ENCODE measurements at regions not wholly inside any gene's neighbourhood (a gene's known extent, or its start where the extent isn't known, plus 50 kb on each side); places are given as distances from the start of the nearest gene placed in this dataset.
"Not testable (repeated sequence)": the region's sequence is repeated elsewhere in the genome, so short reads cannot be mapped to it uniquely, and the experiment has no call there.

DNA sequence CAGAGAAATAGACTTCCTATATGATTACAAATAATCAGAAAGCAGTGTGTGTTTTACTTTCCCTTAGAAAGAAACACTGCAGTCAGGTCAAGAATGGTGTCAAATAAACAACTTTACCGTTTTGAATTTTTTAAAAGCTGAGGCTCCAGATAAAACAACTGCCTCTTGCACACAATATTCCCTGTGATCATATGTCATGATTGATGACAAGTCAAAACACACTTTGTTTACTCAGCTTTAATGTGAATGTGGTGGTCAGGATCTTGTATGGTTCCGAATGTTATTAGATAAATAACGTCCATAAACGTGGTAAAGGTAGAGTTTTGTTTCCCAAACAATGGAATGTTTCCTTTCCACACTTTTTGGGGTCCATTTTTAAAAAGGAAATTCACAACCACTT, 428.4 kb upstream of the MDFIC2 start:
- DNase-seq (ENCODE audit: low read depth): no peak

DNA sequence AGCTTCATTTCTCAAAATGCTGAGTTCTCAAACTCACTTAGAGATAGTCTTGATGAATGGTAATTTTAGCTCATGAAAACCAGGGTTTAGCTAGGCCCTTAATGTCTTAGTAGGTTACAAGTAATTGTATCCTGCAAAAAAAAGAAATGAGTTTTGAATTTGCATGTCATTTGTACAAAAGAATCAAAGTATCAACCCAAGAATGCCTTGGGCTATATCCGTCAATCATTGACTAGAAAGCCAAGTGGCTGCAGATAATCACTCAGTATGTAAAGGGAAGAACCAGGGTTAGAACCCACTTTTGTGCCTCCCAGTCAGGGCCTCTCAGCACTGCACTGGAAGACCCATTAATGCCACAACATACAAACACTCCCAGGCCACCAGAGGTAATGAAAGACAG, 427.6 kb upstream of the MDFIC2 start:
- DNase-seq (ENCODE audit: low read depth): no peak

DNA sequence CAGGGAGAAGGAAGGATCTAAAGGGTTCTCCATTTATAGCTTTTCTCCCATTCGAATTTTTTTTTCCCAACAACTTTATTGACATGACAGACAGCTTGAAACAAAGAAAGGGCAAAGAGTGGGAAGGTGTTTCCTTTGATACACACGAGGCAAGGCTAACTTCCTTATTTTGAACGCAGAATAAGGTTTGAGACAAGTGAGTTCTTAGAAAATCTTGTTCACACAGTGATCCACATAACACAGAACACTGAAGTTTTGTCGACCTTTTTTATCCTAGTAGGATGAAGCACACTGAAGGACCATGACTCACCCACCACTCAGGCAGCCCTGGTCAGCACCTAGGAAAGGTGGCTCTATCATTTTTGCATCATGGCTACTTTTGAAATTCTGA, 425.8 kb upstream of the MDFIC2 start:
- no peak for DNase-seq (ENCODE audit: low read depth)

DNA sequence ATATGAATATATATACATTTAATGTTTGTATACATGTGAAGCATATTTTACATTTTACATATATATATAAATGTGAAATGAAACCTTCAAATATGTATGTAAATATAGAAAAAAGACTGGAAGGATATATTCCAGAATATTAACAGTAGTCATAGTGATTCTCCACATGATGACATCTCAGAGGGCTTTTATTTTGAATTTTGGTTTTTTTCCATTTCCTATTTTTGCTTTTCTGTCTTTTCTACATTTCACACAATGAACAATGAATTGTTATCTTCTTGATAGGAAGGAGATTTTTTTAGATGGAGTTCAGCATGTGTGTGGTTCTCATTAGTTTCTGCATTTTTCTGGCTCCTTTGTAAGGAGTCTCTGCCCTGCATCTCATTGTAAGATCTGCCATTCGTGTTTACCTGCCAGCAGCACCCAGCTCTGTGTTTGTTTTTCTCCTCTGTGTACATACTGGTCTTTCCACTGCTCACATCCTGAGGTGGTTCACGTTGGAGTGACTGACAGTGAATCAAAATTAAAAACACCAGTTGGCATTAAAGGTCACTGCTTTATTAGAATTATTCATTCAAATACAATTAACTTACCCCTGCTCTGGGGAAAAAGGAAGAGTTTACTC, 425.3 kb upstream of the MDFIC2 start:
- no peak for DNase-seq (ENCODE audit: low read depth)

DNA sequence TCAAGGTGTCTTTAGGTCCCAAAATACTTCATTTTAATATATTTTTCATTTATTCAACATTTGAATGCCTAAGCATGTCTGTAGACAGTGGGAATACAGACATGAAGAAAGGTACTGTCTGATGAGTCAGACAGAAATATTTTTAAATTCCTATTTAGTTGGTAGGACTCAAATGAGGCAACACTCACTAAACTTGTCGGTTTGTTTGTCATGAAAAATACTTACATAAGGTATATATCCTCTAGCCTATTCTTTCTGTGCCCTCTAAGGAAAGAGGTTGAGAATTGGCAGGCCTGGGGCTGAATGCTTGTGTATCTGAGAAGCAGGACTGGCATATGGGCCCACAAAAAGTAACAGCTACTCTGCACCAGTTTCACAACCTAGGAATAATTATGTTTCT, 423.6 kb upstream of the MDFIC2 start:
- no peak for DNase-seq (ENCODE audit: low read depth)

DNA sequence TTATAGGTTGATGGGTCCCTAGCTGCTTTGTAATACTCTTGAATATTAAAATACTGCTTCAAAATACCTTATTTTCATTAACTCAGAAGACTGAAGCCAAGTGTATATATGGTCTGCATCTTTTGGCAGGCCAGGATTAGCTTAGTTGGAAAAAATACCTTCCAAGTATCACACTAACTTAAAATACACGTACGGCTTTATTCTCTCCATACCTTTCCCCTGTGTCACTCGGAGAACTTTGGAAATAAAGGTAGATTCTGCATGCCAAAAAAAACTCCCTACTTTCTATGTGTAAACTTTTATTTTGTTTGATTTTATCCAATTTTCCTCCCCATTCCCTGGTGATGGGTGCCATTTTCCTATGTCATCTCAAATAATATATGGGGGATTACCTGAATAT, 422.3 kb upstream of the MDFIC2 start:
- no peak for DNase-seq (ENCODE audit: low read depth)

DNA sequence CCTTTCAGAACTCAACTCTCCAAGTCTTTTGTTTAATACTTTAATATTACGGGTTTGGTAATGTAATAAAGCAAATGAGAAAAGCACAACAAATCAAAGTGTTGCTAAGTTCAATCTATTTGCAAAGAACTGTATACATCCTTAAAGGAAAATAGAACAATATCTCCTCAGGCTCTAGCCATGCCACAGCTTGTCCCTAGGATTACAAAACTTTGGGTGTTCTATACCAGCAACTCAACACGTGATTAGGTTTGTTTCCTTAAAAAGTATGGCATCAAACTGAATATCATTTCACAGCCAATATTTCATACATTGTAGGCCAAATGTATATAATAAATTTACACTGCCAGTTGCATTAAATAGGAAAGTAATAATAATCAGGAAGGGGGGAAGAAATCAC, 418.6 kb upstream of the MDFIC2 start:
- no peak for DNase-seq (ENCODE audit: low read depth)

DNA sequence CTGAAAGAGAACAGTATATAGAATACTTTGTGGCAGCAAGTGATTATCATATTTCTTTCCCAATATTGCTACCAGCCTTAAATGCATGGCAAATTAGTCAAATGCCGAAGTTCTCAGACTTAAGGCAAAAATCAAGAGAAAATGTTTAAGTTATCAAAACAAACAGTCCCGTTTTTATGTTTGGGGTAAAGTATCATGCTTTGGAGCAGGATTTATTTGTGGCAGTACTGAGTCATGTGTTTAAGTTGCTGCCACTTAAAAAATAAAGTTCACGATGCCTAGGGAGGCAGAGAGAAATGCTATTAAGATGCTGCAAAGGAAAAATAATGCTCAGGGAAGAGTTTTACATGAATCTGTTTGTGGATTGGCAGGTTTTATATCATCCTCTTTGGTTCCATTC, 417.4 kb upstream of the MDFIC2 start:
- no peak for DNase-seq (ENCODE audit: low read depth)

DNA sequence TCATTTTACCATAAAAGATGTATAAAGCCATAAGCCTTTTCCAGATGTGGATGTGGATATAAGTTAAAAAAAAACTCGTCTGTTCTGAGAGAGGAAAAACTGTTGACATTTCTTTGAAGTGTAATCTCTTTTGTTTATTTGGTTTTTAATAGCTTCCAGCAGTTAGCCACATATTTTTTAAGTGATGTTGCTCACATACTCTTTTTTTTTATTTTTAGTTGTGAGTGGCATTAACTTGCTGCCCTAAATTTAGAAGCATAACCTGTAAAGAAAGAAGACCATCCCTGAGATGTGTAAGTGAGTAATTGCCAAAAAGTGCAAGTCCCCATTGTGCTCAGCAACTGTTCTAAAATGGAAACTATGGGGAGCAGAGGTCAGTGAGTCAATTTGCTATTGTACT, 415.9 kb upstream of the MDFIC2 start:
- peak; percentile 38 for DNase-seq (ENCODE audit: low read depth)

DNA sequence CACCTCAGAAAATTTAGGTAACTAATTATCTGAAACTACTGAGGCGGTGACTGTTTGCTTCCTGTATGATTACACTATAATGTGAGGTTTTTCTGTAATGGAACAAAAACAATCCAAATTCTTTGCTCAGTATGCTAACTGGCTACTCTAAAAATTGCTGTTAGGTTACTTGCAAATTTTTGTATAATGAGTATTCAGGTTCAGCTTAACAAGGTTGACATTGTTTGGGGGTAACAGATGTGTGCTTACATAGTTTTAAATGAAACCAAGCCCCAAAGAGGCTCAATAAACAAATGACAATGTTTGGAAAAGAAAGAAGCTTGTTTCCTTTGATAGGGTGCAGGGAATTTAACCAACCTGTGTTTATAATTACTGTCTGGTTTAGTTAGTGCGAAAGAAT, 414.5 kb upstream of the MDFIC2 start:
- DNase-seq (ENCODE audit: low read depth): peak; percentile 31

DNA sequence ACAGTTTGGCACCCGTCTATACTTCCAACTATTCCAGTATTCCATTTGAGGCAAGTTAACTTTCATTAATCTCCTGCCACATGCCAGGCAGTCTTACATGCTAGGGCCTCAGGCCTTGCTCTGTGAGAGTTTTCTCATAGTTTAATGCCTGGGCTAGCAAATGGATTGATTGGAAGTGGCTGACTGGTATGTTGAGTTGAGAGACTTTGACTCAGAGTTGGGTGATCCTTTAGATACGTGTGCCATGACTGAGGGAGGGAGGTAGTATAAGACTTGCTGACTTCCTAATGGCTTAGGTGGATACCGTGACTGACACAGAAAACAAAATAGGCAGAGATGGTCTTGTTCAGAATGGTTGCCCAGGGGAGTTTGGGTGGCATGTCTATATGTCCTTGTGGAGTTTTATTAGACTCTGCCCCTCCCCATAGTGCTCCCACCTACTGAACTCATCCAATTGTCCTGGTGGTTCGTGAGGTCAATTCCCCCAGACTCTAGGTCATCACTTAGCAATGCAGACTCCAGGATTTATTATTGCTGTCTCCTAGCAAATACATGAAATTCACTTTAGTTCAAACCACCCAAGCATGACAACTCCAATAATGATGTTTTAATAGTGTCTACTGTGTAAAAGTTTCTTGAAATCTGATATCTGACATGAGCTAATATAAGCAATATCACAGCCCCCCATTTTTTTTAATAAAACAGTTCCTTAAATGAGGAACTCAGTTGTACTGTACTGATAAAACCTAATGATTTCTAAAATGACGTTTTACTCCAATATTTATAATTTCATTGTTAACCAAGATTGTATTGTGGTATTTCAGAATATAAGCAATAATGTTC, 413.9 kb upstream of the MDFIC2 start:
- no peak for DNase-seq (ENCODE audit: low read depth)

DNA sequence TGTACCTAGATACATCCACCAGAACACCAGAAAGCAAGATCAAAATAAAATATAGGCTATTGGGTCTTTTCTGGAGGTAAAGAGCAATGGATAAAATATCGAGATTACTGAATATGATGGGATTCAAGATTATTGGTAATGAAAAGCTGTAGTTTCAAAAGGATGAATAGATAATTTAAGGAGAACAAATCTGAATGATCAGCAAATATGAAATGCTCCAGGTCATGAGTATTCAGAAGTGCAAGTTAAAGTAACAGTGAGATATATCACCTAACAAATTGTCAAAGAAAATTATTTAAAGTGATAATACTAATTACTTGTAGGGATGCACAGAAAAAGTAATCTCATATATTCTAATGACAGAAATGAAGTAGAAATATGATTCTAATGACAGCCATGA, 409.6 kb upstream of the MDFIC2 start:
- DNase-seq (ENCODE audit: low read depth): no peak

DNA sequence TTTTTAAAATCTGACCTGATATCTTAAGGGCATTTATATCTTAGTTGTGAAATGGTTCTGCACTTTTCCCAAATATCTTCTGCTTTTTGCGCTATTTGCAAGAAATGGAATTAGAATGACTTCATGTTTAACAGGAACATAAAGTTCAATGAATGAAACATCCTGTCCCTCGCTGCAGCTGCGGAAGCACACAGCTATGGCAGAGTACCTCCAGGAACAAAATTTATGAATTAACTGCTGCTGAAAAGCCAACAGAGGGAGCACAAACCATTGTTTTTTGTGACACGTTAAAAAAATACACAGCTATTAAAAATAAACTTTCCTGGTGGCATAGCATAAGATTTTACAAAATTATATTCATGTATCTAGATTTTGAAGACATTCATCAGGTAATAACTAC, 404.4 kb upstream of the MDFIC2 start:
- peak; percentile 62 for DNase-seq (ENCODE audit: low read depth)

DNA sequence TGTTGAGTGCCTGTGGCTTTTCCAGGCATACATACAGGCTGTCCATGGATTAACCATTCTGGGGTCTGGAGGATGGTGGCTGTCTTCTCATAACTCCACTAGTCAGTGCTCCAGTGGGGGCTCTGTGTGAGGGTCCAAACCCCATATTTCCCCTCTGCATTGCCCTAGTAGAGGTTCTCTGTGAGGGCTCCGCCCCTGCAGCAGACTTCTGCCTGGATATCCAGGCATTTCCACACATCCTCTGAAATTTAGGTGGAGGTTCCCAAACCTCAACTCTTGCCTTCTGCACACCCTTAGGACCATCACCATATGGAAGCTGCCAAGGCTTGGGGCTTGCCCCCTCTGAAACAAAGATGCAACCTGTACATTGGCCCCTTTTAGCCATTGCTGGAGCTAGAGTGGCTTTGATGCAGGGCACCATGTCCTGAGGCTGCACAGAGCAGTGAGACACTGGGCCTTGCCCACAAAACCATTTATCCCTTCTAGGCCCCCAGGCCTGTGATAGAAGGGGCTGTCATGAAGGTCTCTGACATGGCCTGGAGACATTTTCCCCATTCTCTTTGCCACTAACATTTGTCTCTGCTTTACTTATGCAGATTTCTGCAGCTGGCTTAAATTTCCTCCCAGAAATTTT, 400.1 kb upstream of the MDFIC2 start:
- no peak for DNase-seq (ENCODE audit: low read depth)

DNA sequence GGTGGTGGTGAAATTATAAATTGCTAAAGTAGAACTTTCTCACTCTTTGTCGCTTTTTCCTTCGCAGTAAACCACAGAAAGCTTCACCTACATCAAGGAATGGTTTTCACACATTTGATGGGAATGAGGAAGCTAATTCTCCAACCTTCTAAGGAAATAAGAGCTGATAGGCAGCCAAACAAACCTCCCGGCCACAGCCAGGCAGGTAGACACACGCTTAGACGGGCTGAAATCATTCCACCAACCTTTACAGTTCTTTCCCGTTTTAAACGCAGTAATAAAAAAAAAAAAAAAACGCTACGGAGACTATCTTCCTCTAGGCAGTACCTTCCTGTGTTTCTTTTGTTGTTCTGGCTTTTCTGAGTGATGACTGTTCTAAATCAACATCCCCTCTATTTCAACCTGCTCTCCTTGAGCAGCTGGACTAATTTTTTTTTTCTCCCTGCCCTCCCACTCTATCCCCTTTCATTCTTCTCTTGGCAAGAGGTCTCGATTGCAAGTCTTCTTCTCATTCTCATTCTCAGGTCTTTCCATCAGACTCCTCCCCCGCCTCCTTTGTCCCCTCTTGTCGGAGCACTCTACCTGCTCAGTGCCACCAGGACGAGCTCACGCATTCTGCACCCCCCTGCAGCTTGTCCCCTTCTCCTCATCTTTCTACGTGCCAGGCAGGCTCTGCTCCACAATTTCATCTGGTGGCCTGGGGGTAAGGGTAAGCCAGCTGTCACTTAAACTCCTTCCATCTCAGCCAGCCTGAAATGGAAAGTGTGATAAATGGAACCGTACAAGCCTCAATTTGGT, 391.1 kb upstream of the MDFIC2 start:
- DNase-seq (ENCODE audit: low read depth): no peak

DNA sequence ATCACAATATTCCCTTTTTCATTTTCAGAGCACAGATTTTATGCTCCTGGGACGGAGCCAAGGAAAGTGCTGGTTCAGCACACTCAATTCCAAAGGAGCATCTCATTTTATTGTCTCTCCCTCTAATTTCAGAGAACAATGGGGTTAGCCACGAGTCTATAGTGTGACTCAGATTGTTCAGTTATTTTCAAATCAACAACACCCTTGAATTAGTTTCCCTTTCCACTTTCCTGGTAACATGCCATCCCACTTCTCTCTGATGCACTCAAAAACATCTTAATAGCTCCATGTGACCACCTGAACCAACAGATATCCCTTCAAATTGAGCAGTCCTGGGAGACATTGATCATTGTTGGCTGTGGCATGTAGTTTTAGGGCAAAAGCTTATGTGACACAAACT, 389.7 kb upstream of the MDFIC2 start:
- peak; percentile 25 for DNase-seq (ENCODE audit: low read depth)

DNA sequence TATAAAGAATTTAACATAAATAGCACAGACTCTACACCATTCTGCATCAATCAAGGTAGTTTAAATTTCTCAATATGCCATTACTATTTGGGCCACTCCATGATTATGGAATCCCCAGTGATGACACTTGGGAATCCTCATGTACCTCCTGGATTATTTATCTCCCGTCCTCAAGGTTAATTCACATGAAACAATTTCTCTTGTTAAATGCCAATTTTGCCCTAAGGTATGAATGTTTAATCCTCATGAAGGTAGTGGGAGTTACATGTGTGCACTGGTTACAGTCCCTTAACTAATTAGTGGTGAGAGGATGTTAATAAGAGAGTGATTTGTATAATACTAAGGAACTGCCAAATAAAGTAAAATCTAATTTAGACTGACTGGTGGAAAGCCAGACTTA, 372.3 kb upstream of the MDFIC2 start:
- no peak for DNase-seq (ENCODE audit: low read depth)

DNA sequence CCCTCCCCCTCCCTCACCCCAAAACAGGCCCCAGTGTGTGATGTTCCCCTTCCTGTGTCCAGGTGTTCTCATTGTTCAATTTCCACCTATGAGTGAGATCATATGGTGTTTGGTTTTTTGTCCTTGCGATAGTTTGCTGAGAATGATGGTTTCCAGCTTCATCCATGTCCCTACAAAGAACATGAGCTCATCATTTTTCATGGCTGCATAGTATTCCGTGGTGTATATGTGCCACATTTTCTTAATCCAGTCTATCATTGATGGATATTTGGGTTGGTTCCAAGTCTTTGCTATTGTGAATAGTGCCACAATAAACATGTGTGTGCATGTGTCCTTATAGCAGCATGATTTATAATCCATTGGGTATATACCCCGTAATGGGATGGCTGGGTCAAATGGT, 363.4 kb upstream of the MDFIC2 start:
- not testable (repeated sequence) for DNase-seq (ENCODE audit: low read depth)

DNA sequence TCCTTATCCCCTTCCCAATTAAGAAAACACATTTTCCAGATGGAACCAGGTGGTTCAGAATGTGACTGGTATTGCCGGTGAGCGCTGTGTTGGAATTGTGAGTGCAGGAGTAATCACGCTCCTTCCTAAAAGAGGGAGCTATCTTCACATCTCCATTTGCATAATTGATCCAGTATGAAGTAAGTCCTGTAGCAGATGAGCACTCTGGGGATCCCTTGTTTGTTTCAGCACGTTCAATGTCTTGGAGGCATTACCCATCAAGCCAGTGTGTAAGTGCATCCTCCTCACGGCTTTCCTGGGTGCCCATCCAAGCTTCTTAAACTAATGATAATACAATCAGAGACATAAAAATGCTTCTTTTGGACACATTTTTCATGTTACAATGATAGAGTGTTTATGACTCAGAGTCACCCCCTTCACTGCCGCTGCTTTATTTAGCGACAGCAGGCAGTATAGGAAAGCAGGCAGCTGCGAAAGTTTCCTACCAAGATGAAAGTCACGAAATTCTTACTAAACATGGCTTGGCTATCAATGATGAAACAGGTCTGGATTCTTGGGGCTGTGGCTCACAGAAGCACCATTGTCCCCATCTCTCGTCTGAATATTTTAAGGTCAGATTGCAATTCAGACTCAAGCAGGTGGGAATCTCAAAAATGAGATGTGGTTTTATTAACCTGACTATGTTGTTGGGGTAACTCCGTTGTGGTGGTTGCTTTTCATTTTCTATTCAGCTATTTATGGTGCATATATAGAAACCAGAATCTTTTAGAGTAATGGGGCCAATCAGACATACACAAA, 346.3 kb upstream of the MDFIC2 start:
- no peak for DNase-seq (ENCODE audit: low read depth)

DNA sequence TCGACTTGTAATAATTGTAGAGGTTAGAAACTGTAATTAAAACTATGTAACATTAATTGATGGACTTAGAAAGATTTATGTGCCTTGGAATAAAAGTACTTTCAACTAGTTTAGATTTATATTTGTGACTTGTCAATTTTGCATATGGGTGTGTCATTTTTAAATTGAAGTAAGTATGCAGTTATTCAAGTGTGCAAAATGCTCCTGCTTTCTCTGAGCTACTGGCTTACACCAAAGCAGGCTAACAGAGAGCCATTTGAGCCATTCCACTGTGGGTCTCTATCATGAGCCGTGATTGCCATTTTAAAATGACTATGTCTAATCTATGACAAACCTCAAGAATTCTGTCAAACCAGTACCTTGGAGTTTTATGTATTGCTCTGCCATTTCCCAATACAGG, 345.0 kb upstream of the MDFIC2 start:
- DNase-seq (ENCODE audit: low read depth): no peak

DNA sequence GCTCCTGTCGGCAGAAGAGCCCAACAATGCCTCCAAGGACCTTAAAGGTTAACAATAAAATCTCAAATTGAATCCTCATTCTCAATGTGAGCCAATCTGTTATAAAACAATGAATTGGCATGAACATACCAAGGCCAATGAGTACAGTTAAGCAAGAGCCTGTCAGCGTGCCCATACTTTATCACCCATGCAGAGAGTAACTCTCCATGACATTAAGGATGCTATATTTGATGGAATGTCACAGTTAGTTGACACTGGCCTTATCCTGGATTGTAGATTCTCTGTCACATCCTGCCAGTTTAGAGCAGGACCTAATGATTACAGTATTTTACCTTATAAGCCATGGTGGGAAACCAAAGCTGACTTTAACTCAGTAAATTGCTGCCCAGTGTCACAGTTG, 335.4 kb upstream of the MDFIC2 start:
- DNase-seq (ENCODE audit: low read depth): no peak
